Type B pancreatic cell (in vitro differentiated cells): ENCODE measurements at regions not wholly inside any gene's neighbourhood (a gene's known extent, or its start where the extent isn't known, plus 50 kb on each side); places are given as distances from the start of the nearest gene placed in this dataset.
A peak's percentile ranks its signal among the peaks of the same experiment; 100 is the strongest.

Source experiments
- DNase-seq: peaks from one replicate; pipeline ENCODE4 v3.0.0; 2021; ENCODE audit warnings: mixed read lengths; ENCODE audit not compliant: unreplicated experiment; ENCODE audit errors: extremely low spot score
- H3K27ac Mint-ChIP-seq: 2 replicates; pipeline ENCODE4 v1.8.0; 2021; ENCODE audit warnings: mild to moderate bottlenecking, mixed read lengths
- H3K27me3 Mint-ChIP-seq: 2 replicates; pipeline ENCODE4 v1.8.0; 2021; ENCODE audit warnings: mixed read lengths
- H3K36me3 Mint-ChIP-seq: 2 replicates; pipeline ENCODE4 v1.8.0; 2021; ENCODE audit warnings: mixed read lengths
- H3K4me1 Mint-ChIP-seq: one replicate; pipeline ENCODE4 v1.8.0; 2021; ENCODE audit warnings: mixed read lengths; ENCODE audit not compliant: unreplicated experiment
- H3K4me3 Mint-ChIP-seq: 2 replicates; pipeline ENCODE4 v1.8.0; 2021; ENCODE audit warnings: mild to moderate bottlenecking, mixed read lengths
- H3K9me3 Mint-ChIP-seq: 2 replicates; pipeline ENCODE4 v1.8.0; 2021; ENCODE audit warnings: mixed read lengths
- CTCF ChIP-seq: fragments of 200-600 bp; sonication (generic); conservative IDR thresholded peaks from 2 replicates; pipeline ENCODE4 v1.5.0; 2021; ENCODE audit warnings: antibody characterized with exemption, mild to moderate bottlenecking

- no peaks in the 10 kb centered on the region for H3K9me3 Mint-ChIP-seq
- H3K4me1 Mint-ChIP-seq, result peaks cover 10% of the 10 kb centered on the region
- no peak overlapping the region for H3K27ac Mint-ChIP-seq
- no peak for DNase-seq
- no peak for TF ChIP-seq CTCF
- H3K4me3 Mint-ChIP-seq, result no peak overlapping the region
- peaks cover 4% of the 10 kb centered on the region for H3K27me3 Mint-ChIP-seq
- H3K36me3 Mint-ChIP-seq, result no peaks in the 10 kb centered on the region
Measured at GRCh38 chr2:175399326-175399725, 217.8 kb upstream of the ATP5MC3 start.

- peaks cover 10% of the 10 kb centered on the region for H3K4me1 Mint-ChIP-seq
- no peaks in the 10 kb centered on the region for H3K9me3 Mint-ChIP-seq
- no peak overlapping the region for H3K4me3 Mint-ChIP-seq
- no peak for TF ChIP-seq CTCF
- H3K27me3 Mint-ChIP-seq, result peaks cover 4% of the 10 kb centered on the region
- H3K27ac Mint-ChIP-seq, result no peak overlapping the region
- H3K36me3 Mint-ChIP-seq, result no peaks in the 10 kb centered on the region
- no peak for DNase-seq
Measured at GRCh38 chr2:175398848-175399247, 217.3 kb upstream of the ATP5MC3 start.

- Mint-ChIP-seq H3K36me3 (no peaks in the 10 kb centered on the region), H3K27me3 (peaks cover 4% of the 10 kb centered on the region), H3K4me3 (no peak overlapping the region), H3K4me1 (peaks cover 10% of the 10 kb centered on the region), H3K9me3 (no peaks in the 10 kb centered on the region), H3K27ac (no peak overlapping the region)
- TF ChIP-seq CTCF, result no peak
- DNase-seq, result no peak
Measured at GRCh38 chr2:175396696-175397095, 215.2 kb upstream of the ATP5MC3 start.

GRCh38 chr2:175393851-175394250 is 212.3 kb upstream of the ATP5MC3 start:
- no peak for DNase-seq
- Mint-ChIP-seq H3K9me3 (no peaks in the 10 kb centered on the region), H3K36me3 (no peaks in the 10 kb centered on the region), H3K4me3 (no peak overlapping the region), H3K27me3 (peaks cover 4% of the 10 kb centered on the region), H3K27ac (no peak overlapping the region), H3K4me1 (peaks cover 10% of the 10 kb centered on the region)
- no peak for TF ChIP-seq CTCF

- H3K27me3 Mint-ChIP-seq, result no peaks in the 10 kb centered on the region
- H3K4me3 Mint-ChIP-seq, result peak overlapping the region; percentile 15
- no peaks in the 10 kb centered on the region for H3K36me3 Mint-ChIP-seq
- no peak for TF ChIP-seq CTCF
- H3K4me1 Mint-ChIP-seq, result no peaks in the 10 kb centered on the region
- no peaks in the 10 kb centered on the region for H3K9me3 Mint-ChIP-seq
- no peak overlapping the region for H3K27ac Mint-ChIP-seq
- no peak for DNase-seq
Measured at GRCh38 chr2:175383286-175383685, 201.8 kb upstream of the ATP5MC3 start.

GRCh38 chr2:175373729-175374128 is 192.2 kb upstream of the ATP5MC3 start:
- H3K27ac Mint-ChIP-seq, result no peak overlapping the region
- peaks cover 10% of the 10 kb centered on the region for H3K4me1 Mint-ChIP-seq
- no peak overlapping the region for H3K4me3 Mint-ChIP-seq
- H3K36me3 Mint-ChIP-seq, result no peaks in the 10 kb centered on the region
- DNase-seq, result no peak
- H3K27me3 Mint-ChIP-seq, result peaks cover 19% of the 10 kb centered on the region
- TF ChIP-seq CTCF, result no peak
- H3K9me3 Mint-ChIP-seq, result no peaks in the 10 kb centered on the region
